SH-SY5Y (cell line): ENCODE measurements at regions not wholly inside any gene's neighbourhood (a gene's known extent, or its start where the extent isn't known, plus 50 kb on each side); places are given as distances from the start of the nearest gene placed in this dataset.

ENCODE experiments used
- GATA2 ChIP-seq: IDR thresholded peaks from 2 replicates; pipeline ENCODE4 v1.6.1; 2011; ENCODE audit warnings: mild to moderate bottlenecking, low read depth, low read length
- GATA3 ChIP-seq: IDR thresholded peaks from 2 replicates; pipeline ENCODE4 v1.6.1; 2011; ENCODE audit warnings: low read depth, mild to moderate bottlenecking, low read length, moderate library complexity

DNA sequence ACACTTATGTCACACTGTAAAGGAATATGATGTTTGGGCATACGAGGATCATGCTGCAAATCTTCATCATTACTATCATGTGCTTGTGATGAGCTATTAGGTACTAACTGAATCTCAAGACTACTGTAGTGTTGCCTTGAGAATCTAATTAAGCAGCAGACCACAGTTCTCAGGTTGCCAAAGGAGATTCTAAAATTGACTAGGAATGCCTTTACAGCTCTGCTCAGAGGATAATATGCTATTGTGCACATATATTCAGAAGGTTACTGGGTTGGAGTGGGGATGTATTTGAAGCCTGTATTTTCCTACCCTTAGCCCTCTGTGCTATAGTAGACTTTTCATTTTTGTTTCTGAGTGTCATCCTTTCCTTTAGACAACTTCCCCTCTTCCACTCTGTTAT, 175.1 kb downstream of the CDH19 start:
- TF ChIP-seq GATA2 (no peak), GATA3 (no peak)
